HCT116 (cell line): ENCODE measurements at regions not wholly inside any gene's neighbourhood (a gene's known extent, or its start where the extent isn't known, plus 50 kb on each side); places are given as distances from the start of the nearest gene placed in this dataset.

ENCODE experiments used
- CTCF ChIP-seq, 3 experiments: fragments of 200-600 bp in 1 of 3; sonication (generic) in 1 of 3; IDR thresholded peaks in 2 of 3; conservative IDR thresholded peaks in 1 of 3; 2 replicates each; pipeline ENCODE4 v1.5.1; 2012 to 2017; ENCODE audit warnings: low read depth in 2 of 3, low read length in 2 of 3, antibody characterized with exemption in 1 of 3, borderline replicate concordance in 1 of 3, control low read depth in 1 of 3, mild to moderate bottlenecking in 1 of 3, mixed read lengths in 1 of 3, mixed run types in 1 of 3, moderate library complexity in 1 of 3; ENCODE audit not compliant: insufficient read depth in 1 of 3
- POLR2A ChIP-seq: IDR thresholded peaks from 2 replicates; pipeline ENCODE4 v1.7.0; 2011; ENCODE audit warnings: borderline replicate concordance; ENCODE audit not compliant: insufficient read depth, insufficient read length; ENCODE audit errors: extremely low read depth
- POLR2AphosphoS5 ChIP-seq: IDR thresholded peaks from 2 replicates; pipeline ENCODE4 v1.6.1; 2011; ENCODE audit warnings: mild to moderate bottlenecking, low read depth, low read length, moderate library complexity
- SP1 ChIP-seq: IDR thresholded peaks from 2 replicates; pipeline ENCODE4 v1.6.1; 2012; ENCODE audit warnings: low read depth
- TF ChIP-seq, protein P1 (sequence below): IDR thresholded peaks from 2 replicates; pipeline ENCODE4 v1.6.1; 2011; ENCODE audit warnings: mild to moderate bottlenecking, low read length, moderate library complexity; ENCODE audit not compliant: insufficient replicate concordance; ENCODE audit errors: extremely low read depth

DNA sequence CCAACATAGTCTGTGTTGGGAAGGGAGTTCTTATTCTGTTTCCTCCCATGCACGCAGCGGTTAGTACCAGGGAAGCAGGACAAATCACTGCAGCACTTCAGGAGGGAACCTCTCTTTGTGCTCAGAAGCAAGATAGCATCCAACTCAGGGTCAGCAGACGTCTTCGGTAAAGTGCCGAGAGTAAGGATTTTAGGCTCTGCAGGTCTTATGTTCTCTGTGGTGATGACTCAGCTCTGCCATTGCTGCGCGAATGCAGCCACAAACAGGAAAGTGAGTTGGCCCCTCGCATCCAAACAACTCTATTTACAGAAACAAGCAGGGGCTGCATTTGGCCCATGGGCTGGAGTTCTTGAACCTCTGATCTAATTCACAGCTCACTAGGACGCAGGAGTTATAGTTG is 122.1 kb upstream of the SPATA13 start:
- TF ChIP-seq POLR2AphosphoS5 (no peak), SP1 (no peak), POLR2A (no peak), CTCF (IDR thresholded peaks at IDR 0.05 in 2 of 3, conservative IDR thresholded peaks at IDR 0.05 in 1 of 3; ENCODE audit: borderline replicate concordance in 1 of 3, insufficient read depth in 1 of 3, low read depth in 2 of 3, low read length in 2 of 3) (no peak)
- TF ChIP-seq, protein P1, sequence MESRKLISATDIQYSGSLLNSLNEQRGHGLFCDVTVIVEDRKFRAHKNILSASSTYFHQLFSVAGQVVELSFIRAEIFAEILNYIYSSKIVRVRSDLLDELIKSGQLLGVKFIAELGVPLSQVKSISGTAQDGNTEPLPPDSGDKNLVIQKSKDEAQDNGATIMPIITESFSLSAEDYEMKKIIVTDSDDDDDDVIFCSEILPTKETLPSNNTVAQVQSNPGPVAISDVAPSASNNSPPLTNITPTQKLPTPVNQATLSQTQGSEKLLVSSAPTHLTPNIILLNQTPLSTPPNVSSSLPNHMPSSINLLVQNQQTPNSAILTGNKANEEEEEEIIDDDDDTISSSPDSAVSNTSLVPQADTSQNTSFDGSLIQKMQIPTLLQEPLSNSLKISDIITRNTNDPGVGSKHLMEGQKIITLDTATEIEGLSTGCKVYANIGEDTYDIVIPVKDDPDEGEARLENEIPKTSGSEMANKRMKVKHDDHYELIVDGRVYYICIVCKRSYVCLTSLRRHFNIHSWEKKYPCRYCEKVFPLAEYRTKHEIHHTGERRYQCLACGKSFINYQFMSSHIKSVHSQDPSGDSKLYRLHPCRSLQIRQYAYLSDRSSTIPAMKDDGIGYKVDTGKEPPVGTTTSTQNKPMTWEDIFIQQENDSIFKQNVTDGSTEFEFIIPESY = no peak
